ENCODE measurements at regions not wholly inside any gene's neighbourhood (a gene's known extent, or its start where the extent isn't known, plus 50 kb on each side); places are given as distances from the start of the nearest gene placed in this dataset.

DNA sequence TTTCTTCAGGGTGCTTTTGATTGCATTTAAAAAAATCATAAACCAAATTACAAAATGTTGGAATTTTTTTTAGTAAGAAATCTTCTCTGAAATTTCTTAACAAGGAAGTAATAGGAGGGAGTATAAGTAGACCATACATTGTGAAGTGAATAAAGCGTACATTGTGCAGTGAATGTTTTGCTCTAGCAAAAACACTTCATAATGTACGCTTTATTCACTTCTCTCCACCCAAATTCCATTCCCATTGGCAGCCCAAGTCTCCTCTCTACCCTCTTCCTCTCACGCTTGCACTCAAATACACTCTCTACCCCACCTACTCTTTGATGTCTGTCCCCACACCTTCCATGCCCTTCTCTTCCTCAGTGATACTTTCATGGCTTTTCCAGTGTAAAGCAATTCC, 241.0 kb downstream of the PPP1R3A start:
- Histone ChIP-seq H3K4me2 (no peak overlapping the region), H3K9ac (no peak overlapping the region), H3F3A (ENCODE audit: low read depth) (no peaks in the 10 kb centered on the region), H3K79me2 (ENCODE audit: low read depth) (no peaks in the 10 kb centered on the region), H3K36me3 (no peaks in the 10 kb centered on the region), H2AFZ (replicated peaks) (no peak overlapping the region), H3K27me3 (no peaks in the 10 kb centered on the region), H3K9me3 (ENCODE audit: low read depth) (peaks cover 6% of the 10 kb centered on the region), H4K20me1 (ENCODE audit: low read depth) (no peaks in the 10 kb centered on the region), H3K27ac (no peak overlapping the region), H3K4me3 (no peak overlapping the region), H3K4me1 (no peaks in the 10 kb centered on the region)
- H3K4me3 Mint-ChIP-seq, result no peak overlapping the region
- no peaks in the 10 kb centered on the region for H3K9me3 Mint-ChIP-seq
- no peak overlapping the region for H3K27ac Mint-ChIP-seq
- no peaks in the 10 kb centered on the region for H3K36me3 Mint-ChIP-seq
- TF ChIP-seq, protein P1, sequence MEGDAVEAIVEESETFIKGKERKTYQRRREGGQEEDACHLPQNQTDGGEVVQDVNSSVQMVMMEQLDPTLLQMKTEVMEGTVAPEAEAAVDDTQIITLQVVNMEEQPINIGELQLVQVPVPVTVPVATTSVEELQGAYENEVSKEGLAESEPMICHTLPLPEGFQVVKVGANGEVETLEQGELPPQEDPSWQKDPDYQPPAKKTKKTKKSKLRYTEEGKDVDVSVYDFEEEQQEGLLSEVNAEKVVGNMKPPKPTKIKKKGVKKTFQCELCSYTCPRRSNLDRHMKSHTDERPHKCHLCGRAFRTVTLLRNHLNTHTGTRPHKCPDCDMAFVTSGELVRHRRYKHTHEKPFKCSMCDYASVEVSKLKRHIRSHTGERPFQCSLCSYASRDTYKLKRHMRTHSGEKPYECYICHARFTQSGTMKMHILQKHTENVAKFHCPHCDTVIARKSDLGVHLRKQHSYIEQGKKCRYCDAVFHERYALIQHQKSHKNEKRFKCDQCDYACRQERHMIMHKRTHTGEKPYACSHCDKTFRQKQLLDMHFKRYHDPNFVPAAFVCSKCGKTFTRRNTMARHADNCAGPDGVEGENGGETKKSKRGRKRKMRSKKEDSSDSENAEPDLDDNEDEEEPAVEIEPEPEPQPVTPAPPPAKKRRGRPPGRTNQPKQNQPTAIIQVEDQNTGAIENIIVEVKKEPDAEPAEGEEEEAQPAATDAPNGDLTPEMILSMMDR (IDR thresholded peaks at IDR 0.05), result no peak
- TF ChIP-seq EZH2 (IDR thresholded peaks at IDR 0.05) (no peak), EZH2phosphoT487 (IDR thresholded peaks at IDR 0.05) (no peak)
- no peak for DNase-seq (ENCODE audit: low spot score)
- no peaks in the 10 kb centered on the region for H3K27me3 Mint-ChIP-seq (ENCODE audit: insufficient read depth, low read depth)
- H3K4me1 Mint-ChIP-seq, result no peaks in the 10 kb centered on the region

DNA sequence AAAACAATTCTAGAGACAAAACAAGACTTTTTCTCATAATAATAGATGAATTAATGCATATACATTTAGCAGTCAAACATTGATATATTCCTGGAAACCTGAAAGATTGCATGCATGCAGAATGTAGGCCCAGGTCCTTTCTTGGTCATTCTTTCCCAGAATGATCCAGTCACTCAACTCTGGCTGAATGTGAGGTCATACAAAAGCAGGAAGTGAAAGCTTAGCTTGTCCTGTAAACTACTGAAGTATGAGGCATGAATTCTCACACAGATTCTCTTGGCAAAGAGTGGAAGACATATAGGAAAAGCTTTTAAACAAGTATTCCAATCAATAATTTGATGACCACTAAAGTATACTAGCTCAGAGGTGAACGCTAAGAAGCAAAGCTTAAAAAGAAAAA, 253.9 kb downstream of the PPP1R3A start:
- no peak overlapping the region for H3K4me3 ChIP-seq
- Mint-ChIP-seq H3K4me1 (no peaks in the 10 kb centered on the region), H3K27me3 (ENCODE audit: insufficient read depth, low read depth) (no peaks in the 10 kb centered on the region), H3K27ac (no peak overlapping the region), H3K4me3 (no peak overlapping the region), H3K9me3 (peaks cover 3% of the 10 kb centered on the region), H3K36me3 (no peaks in the 10 kb centered on the region)
- H3K27me3 ChIP-seq, result no peaks in the 10 kb centered on the region
- H3K9ac ChIP-seq, result no peak overlapping the region
- no peak overlapping the region for H3K4me2 ChIP-seq
- H2AFZ ChIP-seq (replicated peaks), result no peak overlapping the region
- TF ChIP-seq EZH2 (IDR thresholded peaks at IDR 0.05) (no peak), EZH2phosphoT487 (IDR thresholded peaks at IDR 0.05) (no peak)
- TF ChIP-seq, protein P1 (IDR thresholded peaks at IDR 0.05), result no peak
- H3F3A ChIP-seq (ENCODE audit: low read depth), result no peaks in the 10 kb centered on the region
- H3K4me1 ChIP-seq, result no peaks in the 10 kb centered on the region
- peaks cover 7% of the 10 kb centered on the region for H3K9me3 ChIP-seq (ENCODE audit: low read depth)
- no peaks in the 10 kb centered on the region for H4K20me1 ChIP-seq (ENCODE audit: low read depth)
- DNase-seq (ENCODE audit: low spot score), result no peak
- no peaks in the 10 kb centered on the region for H3K36me3 ChIP-seq
- no peaks in the 10 kb centered on the region for H3K79me2 ChIP-seq (ENCODE audit: low read depth)
- H3K27ac ChIP-seq, result no peak overlapping the region

- H3K9me3 Mint-ChIP-seq, result no peaks in the 10 kb centered on the region
- Histone ChIP-seq H3K79me2 (ENCODE audit: low read depth) (no peaks in the 10 kb centered on the region), H3K4me1 (no peaks in the 10 kb centered on the region), H3K9ac (no peak overlapping the region), H3K36me3 (no peaks in the 10 kb centered on the region), H3F3A (ENCODE audit: low read depth) (no peaks in the 10 kb centered on the region), H3K27me3 (no peaks in the 10 kb centered on the region), H3K4me3 (no peak overlapping the region), H2AFZ (replicated peaks) (no peak overlapping the region), H3K27ac (no peak overlapping the region), H3K4me2 (no peak overlapping the region), H3K9me3 (ENCODE audit: low read depth) (peaks cover 11% of the 10 kb centered on the region), H4K20me1 (ENCODE audit: low read depth) (no peaks in the 10 kb centered on the region)
- H3K36me3 Mint-ChIP-seq, result no peaks in the 10 kb centered on the region
- H3K4me1 Mint-ChIP-seq, result no peaks in the 10 kb centered on the region
- TF ChIP-seq EZH2phosphoT487 (IDR thresholded peaks at IDR 0.05) (no peak), EZH2 (IDR thresholded peaks at IDR 0.05) (no peak)
- TF ChIP-seq, protein P1 (IDR thresholded peaks at IDR 0.05), result no peak
- DNase-seq (ENCODE audit: low spot score), result no peak
- H3K27ac Mint-ChIP-seq, result no peak overlapping the region
- no peak overlapping the region for H3K4me3 Mint-ChIP-seq
- no peaks in the 10 kb centered on the region for H3K27me3 Mint-ChIP-seq (ENCODE audit: insufficient read depth, low read depth)
Observed at GRCh38 chr7:113659416-113659815, 259.4 kb downstream of the PPP1R3A start.
